Nephron (organoid): ENCODE measurements at regions not wholly inside any gene's neighbourhood (a gene's known extent, or its start where the extent isn't known, plus 50 kb on each side); places are given as distances from the start of the nearest gene placed in this dataset.

Experiments used
- H3K27ac Mint-ChIP-seq, 3 experiments: 2 replicates each; pipeline ENCODE4 v1.8.0; 2020; ENCODE audit warnings: mixed read lengths in 3 of 3, mild to moderate bottlenecking in 2 of 3, moderate library complexity in 1 of 3
- H3K27me3 Mint-ChIP-seq: 2 replicates; pipeline ENCODE4 v1.8.0; 2021; ENCODE audit warnings: low read depth, mild to moderate bottlenecking, moderate library complexity, mixed read lengths
- H3K36me3 Mint-ChIP-seq: 2 replicates; pipeline ENCODE4 v1.8.0; 2020; ENCODE audit warnings: low read depth, mixed read lengths
- H3K4me1 Mint-ChIP-seq: 2 replicates; pipeline ENCODE4 v1.8.0; 2020; ENCODE audit warnings: mixed read lengths
- H3K4me3 Mint-ChIP-seq, 3 experiments: 2 replicates each; pipeline ENCODE4 v1.8.0; 2020; ENCODE audit warnings: mild to moderate bottlenecking in 3 of 3, mixed read lengths in 3 of 3, moderate library complexity in 2 of 3
- H3K9me3 Mint-ChIP-seq: 2 replicates; pipeline ENCODE4 v1.8.0; 2020; ENCODE audit warnings: mixed read lengths
- TF ChIP-seq, protein P1 (sequence below), 3 experiments: fragments of 200-600 bp; sonication (generic); IDR thresholded peaks; one replicate each; pipeline ENCODE4 v1.5.0; 2021; ENCODE audit warnings: antibody characterized with exemption in 3 of 3; ENCODE audit not compliant: unreplicated experiment in 3 of 3

DNA sequence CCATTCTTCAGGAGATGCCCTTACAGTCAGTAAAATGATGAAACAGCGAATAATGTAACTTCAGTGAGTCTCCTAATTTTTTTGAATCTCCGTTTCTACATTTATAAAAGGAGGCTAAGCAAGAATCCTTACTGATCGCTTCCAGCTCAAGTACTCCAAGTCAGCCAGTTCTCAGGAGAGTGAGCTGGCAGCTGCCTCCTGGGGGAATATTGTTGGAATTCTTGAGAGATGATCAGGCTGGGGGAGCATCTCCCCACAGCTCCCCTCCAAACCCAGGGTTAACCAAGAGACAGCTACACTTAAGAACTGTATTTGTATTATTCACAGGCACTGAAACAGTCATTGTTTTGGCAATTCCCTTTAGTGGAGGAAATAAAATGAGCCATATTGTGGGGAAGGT lies 89.1 kb upstream of the PCSK2 start:
- H3K27me3 Mint-ChIP-seq: peaks cover 4% of the 10 kb centered on the region
- no peak overlapping the region for H3K27ac Mint-ChIP-seq
- no peak overlapping the region for H3K4me3 Mint-ChIP-seq
- no peaks in the 10 kb centered on the region for H3K9me3 Mint-ChIP-seq
- no peaks in the 10 kb centered on the region for H3K36me3 Mint-ChIP-seq
- peaks cover 5% of the 10 kb centered on the region for H3K4me1 Mint-ChIP-seq
- TF ChIP-seq, protein P1, sequence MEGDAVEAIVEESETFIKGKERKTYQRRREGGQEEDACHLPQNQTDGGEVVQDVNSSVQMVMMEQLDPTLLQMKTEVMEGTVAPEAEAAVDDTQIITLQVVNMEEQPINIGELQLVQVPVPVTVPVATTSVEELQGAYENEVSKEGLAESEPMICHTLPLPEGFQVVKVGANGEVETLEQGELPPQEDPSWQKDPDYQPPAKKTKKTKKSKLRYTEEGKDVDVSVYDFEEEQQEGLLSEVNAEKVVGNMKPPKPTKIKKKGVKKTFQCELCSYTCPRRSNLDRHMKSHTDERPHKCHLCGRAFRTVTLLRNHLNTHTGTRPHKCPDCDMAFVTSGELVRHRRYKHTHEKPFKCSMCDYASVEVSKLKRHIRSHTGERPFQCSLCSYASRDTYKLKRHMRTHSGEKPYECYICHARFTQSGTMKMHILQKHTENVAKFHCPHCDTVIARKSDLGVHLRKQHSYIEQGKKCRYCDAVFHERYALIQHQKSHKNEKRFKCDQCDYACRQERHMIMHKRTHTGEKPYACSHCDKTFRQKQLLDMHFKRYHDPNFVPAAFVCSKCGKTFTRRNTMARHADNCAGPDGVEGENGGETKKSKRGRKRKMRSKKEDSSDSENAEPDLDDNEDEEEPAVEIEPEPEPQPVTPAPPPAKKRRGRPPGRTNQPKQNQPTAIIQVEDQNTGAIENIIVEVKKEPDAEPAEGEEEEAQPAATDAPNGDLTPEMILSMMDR (IDR thresholded peaks at IDR 0.05; ENCODE audit: unreplicated experiment in 3 of 3): no peak

DNA sequence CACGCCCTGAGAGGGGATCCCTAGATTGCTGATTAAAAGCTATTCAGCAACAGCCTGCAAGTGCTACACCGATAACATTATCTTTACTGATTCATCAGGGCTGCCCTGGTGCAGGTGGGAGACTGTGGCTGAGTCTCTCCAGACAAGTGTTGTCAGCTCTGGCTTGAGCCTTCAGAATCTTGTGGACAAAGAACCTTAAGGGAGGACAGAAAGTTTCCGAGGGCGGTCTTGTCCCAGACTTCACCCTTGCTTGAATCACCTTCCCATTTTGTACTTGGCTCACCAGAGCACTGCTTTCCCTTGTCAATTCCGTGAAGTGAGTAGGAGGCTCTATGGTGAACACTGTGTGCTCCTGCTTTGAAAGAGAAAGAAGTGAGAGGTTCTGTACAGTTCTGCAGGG lies 88.6 kb upstream of the PCSK2 start:
- TF ChIP-seq, protein P1 (IDR thresholded peaks at IDR 0.05; ENCODE audit: unreplicated experiment in 3 of 3): no peak
- Mint-ChIP-seq H3K9me3 (no peaks in the 10 kb centered on the region), H3K36me3 (no peaks in the 10 kb centered on the region), H3K4me3 (no peak overlapping the region), H3K27ac (no peak overlapping the region), H3K4me1 (peaks cover 5% of the 10 kb centered on the region), H3K27me3 (peaks cover 4% of the 10 kb centered on the region)

DNA sequence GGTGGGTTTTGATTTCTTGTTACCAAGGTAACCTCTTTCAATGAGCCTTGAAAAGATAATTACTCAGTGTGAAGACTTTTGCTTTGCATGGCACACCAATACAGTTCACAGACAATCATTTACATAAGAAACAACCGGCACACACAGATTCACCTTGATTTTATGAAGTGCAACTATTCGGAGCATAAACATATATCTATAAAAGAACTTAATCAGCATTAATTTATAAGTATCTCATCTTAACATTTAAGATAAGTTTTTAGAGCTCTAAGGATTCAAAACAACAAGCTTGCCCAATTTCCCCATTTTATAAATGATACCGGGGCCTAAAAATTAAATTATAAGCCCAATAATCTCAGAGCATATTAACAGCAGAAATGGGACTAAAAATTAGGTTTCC lies 85.9 kb upstream of the PCSK2 start:
- TF ChIP-seq, protein P1 (IDR thresholded peaks at IDR 0.05; ENCODE audit: unreplicated experiment in 3 of 3): no peak
- peaks cover 5% of the 10 kb centered on the region for H3K4me1 Mint-ChIP-seq
- no peaks in the 10 kb centered on the region for H3K9me3 Mint-ChIP-seq
- H3K36me3 Mint-ChIP-seq: no peaks in the 10 kb centered on the region
- no peak overlapping the region for H3K27ac Mint-ChIP-seq
- H3K4me3 Mint-ChIP-seq: no peak overlapping the region
- peaks cover 4% of the 10 kb centered on the region for H3K27me3 Mint-ChIP-seq

DNA sequence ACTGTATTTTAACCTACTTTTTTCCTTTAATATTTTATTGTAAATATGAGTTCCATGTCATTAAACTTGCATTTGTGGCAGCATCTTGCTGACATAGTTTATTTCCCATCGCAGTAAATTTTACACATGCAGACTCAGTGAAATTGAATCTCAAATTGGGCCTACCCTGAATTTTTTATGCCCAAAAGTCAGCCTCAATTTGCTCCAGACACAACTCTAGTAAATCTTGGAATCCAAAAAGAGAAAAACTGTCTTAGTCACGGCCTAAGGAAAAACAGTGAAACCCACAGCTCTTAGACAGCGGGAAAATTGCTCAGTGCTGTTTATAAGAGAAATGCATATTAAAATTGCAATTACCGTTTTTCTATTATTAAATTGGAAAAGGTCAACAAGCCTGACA lies 85.3 kb upstream of the PCSK2 start:
- Mint-ChIP-seq H3K4me3 (no peak overlapping the region), H3K36me3 (no peaks in the 10 kb centered on the region)

DNA sequence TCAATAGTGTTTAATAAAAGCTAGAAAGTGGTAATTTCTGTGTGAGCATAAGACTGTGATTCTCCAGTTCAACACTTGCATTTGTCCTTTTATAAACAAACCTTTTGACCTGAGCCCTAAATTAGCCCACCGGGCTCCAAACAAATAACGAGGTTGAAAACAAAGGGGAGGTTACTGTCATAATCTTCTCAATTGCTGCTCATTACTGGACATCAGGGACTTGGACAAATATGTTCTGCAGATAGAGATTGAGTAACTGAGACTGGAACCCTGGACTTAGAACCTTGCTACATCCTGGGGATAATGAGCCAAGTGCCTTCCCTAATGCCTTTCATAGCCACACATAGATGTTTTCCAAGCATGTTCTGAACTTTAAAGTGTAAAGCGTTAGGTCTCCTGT lies 84.2 kb upstream of the PCSK2 start:
- Mint-ChIP-seq H3K4me3 (no peak overlapping the region), H3K27ac (no peak overlapping the region), H3K36me3 (no peaks in the 10 kb centered on the region), H3K27me3 (no peaks in the 10 kb centered on the region), H3K9me3 (no peaks in the 10 kb centered on the region), H3K4me1 (peaks cover 5% of the 10 kb centered on the region)
- TF ChIP-seq, protein P1 (IDR thresholded peaks at IDR 0.05; ENCODE audit: unreplicated experiment in 3 of 3): no peak

More for the DNA sequence above, 85.3 kb upstream of the PCSK2 start:
- no peaks in the 10 kb centered on the region for H3K9me3 Mint-ChIP-seq
- no peak overlapping the region for H3K27ac Mint-ChIP-seq
- TF ChIP-seq, protein P1 (IDR thresholded peaks at IDR 0.05; ENCODE audit: unreplicated experiment in 3 of 3): no peak
- peaks cover 5% of the 10 kb centered on the region for H3K4me1 Mint-ChIP-seq
- H3K27me3 Mint-ChIP-seq: peaks cover 4% of the 10 kb centered on the region

DNA sequence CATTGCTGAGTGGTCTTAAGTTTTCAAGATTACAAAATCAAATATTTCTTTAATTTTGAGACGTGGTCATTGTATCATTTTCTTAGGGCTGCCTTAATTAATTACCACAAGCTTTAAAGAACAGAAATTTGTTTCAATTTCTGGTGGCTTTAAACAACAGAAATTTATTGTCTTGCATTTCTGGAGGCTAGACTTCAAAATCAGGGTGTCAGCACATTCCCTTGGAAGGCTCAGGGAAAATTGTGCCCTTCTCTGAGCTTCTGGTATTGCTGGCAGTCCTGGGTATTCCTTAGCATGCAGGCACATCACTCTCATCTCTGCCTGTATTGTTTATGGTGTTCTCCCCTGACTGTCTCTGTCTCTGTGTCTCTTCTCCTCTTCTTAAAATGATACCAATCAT lies 76.0 kb upstream of the PCSK2 start:
- TF ChIP-seq, protein P1 (IDR thresholded peaks at IDR 0.05; ENCODE audit: unreplicated experiment in 3 of 3): no peak
- Mint-ChIP-seq H3K4me3 (no peak overlapping the region), H3K4me1 (no peaks in the 10 kb centered on the region), H3K36me3 (no peaks in the 10 kb centered on the region), H3K27ac (no peak overlapping the region), H3K9me3 (peaks cover 3% of the 10 kb centered on the region), H3K27me3 (peaks cover 18% of the 10 kb centered on the region)
